MM.1S (cell line): ENCODE measurements at regions not wholly inside any gene's neighbourhood (a gene's known extent, or its start where the extent isn't known, plus 50 kb on each side); places are given as distances from the start of the nearest gene placed in this dataset.

ENCODE experiments used
- CTCF ChIP-seq: fragments of 300-600 bp; sonication (generic); IDR thresholded peaks from 2 replicates; pipeline ENCODE4 v1.5.1; 2016; ENCODE audit warnings: antibody characterized with exemption, low read length, mixed read lengths
- EZH2 ChIP-seq: fragments of 300-600 bp; sonication (generic); optimal IDR thresholded peaks from 2 replicates; pipeline ENCODE3; 2017; ENCODE audit warnings: low read depth, mild to moderate bottlenecking, antibody characterized with exemption, low read length, mixed read lengths
- EZH2phosphoT487 ChIP-seq: fragments of 300-600 bp; sonication (generic); IDR thresholded peaks from 2 replicates; pipeline ENCODE4 v1.6.1; 2018; ENCODE audit warnings: antibody characterized with exemption, low read length

DNA sequence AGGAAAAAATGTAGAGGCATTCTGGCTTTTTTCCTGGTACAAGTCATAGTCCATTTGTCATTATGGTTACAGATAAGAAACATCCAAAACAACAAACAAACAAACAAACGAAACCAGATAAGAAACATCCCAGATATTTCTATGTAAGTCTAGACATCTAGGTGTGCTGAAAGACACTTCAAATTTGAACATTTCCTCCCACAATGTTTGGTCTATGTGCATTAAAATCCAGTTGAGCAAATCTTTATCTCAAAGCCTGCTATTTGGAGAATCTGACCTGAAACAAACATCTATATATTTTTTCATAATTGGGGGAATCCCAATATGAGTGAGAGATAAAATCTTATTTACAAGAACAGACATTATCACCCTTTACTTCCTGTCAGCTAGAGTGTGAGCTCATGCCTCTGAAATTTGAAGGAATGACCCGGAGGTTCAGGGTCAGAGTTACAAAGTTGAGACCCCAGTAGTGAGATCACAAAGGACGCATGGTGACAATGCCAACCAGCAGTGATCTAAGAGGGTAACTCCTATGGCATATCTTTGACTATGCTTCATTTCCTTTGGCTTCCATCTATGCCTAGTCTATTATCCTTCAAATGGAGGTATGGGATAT lies 182.9 kb upstream of the ATP1B1 start:
- TF ChIP-seq CTCF (no peak), EZH2phosphoT487 (no peak), EZH2 (no peak)
